ENCODE measurements at regions not wholly inside any gene's neighbourhood (a gene's known extent, or its start where the extent isn't known, plus 50 kb on each side); places are given as distances from the start of the nearest gene placed in this dataset.

GRCh38 chr2:41985573-41986095 lies 62.2 kb upstream of the PKDCC start:
- no peak for DNase-seq (ENCODE audit: low read depth in 2 of 2)

GRCh38 chr2:41989501-41990180 lies 58.2 kb upstream of the PKDCC start:
- no peak for DNase-seq (ENCODE audit: low read depth in 2 of 2)

GRCh38 chr2:41990245-41990644 lies 57.6 kb upstream of the PKDCC start:
- DNase-seq (ENCODE audit: low read depth in 2 of 2): no peak

GRCh38 chr2:41990688-41991087 lies 57.1 kb upstream of the PKDCC start:
- no peak for DNase-seq (ENCODE audit: low read depth in 2 of 2)

- DNase-seq (ENCODE audit: low read depth in 2 of 2): no peak
These were observed 55.7 kb upstream of the PKDCC start for GRCh38 chr2:41992056-41992642.

- no peak for DNase-seq (ENCODE audit: low read depth in 2 of 2)
These were observed 55.0 kb upstream of the PKDCC start for GRCh38 chr2:41992671-41993434.

- no peak for DNase-seq (ENCODE audit: low read depth in 2 of 2)
These were observed 54.3 kb upstream of the PKDCC start for GRCh38 chr2:41993435-41993925.

- no peak for DNase-seq (ENCODE audit: low read depth in 2 of 2)
These were observed 53.6 kb upstream of the PKDCC start for GRCh38 chr2:41994233-41994637.

- no peak for DNase-seq (ENCODE audit: low read depth in 2 of 2)
These were observed 53.2 kb upstream of the PKDCC start for GRCh38 chr2:41994661-41995060.

GRCh38 chr2:41997561-41997960 lies 50.3 kb upstream of the PKDCC start:
- DNase-seq (ENCODE audit: low read depth in 2 of 2): no peak
